ENCODE measurements at regions not wholly inside any gene's neighbourhood (a gene's known extent, or its start where the extent isn't known, plus 50 kb on each side); places are given as distances from the start of the nearest gene placed in this dataset.

DNA sequence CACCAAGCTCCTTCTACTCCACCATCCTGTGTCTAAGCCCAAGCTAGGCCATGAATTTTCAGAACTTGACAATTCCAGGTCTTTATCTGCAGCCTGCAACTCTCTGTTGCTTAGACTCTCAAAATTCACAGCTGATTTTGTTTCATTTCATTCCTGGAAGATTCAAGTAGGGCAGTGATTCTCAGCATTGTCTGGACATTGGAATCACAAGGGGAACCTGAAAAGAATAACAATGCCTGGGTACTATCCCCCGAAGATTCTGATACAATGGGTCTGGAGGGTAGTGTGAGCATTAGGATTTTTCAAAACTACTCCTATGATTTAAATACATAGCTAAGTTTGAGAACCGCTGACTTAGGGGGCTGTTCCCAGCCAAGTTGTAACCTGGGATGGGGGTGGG, 534.7 kb upstream of the IL12A start:
- DNase-seq (ENCODE audit: low read depth) (no peak), FAIRE-seq (no peak)
- Histone ChIP-seq H3K4me3 (ENCODE audit: low read depth, low read length) (no peak overlapping the region), H3K36me3 (ENCODE audit: control insufficient read depth, insufficient read depth, low read length) (no peaks in the 10 kb centered on the region), H3K27me3 (ENCODE audit: control insufficient read depth, insufficient read depth, low read length) (no peaks in the 10 kb centered on the region)
- TF ChIP-seq, protein P1, sequence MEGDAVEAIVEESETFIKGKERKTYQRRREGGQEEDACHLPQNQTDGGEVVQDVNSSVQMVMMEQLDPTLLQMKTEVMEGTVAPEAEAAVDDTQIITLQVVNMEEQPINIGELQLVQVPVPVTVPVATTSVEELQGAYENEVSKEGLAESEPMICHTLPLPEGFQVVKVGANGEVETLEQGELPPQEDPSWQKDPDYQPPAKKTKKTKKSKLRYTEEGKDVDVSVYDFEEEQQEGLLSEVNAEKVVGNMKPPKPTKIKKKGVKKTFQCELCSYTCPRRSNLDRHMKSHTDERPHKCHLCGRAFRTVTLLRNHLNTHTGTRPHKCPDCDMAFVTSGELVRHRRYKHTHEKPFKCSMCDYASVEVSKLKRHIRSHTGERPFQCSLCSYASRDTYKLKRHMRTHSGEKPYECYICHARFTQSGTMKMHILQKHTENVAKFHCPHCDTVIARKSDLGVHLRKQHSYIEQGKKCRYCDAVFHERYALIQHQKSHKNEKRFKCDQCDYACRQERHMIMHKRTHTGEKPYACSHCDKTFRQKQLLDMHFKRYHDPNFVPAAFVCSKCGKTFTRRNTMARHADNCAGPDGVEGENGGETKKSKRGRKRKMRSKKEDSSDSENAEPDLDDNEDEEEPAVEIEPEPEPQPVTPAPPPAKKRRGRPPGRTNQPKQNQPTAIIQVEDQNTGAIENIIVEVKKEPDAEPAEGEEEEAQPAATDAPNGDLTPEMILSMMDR (IDR thresholded peaks at IDR 0.05; ENCODE audit: insufficient read depth, low read length, severe bottlenecking) = no peak

DNA sequence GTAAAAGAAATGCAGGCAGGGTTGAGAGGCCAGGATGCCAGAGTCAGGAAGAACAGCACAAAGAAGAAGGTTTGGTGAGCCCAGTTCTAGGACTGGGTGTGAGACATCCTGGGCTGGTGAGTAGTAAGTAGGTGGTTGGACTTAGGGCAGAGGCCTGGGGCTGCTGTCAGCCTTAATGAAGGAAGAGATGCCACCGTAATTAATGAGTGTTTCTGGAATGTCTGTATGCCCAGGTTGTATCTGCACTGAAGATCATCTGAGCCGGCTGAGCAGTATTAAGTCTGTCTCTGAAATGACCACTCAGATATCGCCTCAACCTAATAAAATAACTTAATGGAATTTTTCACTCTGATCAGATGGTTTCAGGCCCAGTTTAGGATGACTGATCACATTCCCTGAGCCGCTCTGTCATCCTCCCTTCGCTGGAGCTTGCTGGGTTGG, 532.9 kb upstream of the IL12A start:
- no peak overlapping the region for H3K4me3 ChIP-seq (ENCODE audit: low read depth, low read length)

DNA sequence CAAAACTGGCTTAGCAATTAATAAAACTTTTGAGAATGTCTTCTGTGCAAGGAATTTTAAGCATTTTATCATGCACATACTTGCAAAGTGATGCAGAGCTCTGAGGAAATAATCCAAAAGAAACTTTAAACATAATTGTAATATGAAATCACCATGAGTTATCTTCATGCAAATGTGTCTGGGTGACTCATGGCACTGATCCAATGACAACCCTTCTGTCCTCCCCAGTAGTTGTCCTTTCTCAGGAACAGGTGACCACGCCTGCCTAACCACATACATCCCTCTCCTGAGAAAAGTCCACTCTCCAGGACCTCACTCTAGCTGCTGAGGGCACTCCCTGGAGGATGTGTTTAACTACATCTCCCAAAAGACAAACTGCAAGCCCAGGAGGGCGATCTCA, 530.6 kb upstream of the IL12A start:
- TF ChIP-seq, protein P1 (IDR thresholded peaks at IDR 0.05; ENCODE audit: insufficient read depth, low read length, severe bottlenecking) = no peak
- no peak overlapping the region for H3K4me3 ChIP-seq (ENCODE audit: low read depth, low read length)
- no peaks in the 10 kb centered on the region for H3K27me3 ChIP-seq (ENCODE audit: control insufficient read depth, insufficient read depth, low read length)
- no peaks in the 10 kb centered on the region for H3K36me3 ChIP-seq (ENCODE audit: control insufficient read depth, insufficient read depth, low read length)
- FAIRE-seq (peak; percentile 66), DNase-seq (ENCODE audit: low read depth) (peak; percentile 96)

More for the DNA sequence above, 532.9 kb upstream of the IL12A start:
- FAIRE-seq = no peak
- TF ChIP-seq, protein P1 (IDR thresholded peaks at IDR 0.05; ENCODE audit: insufficient read depth, low read length, severe bottlenecking) = no peak
- Histone ChIP-seq H3K27me3 (ENCODE audit: control insufficient read depth, insufficient read depth, low read length) (no peaks in the 10 kb centered on the region), H3K36me3 (ENCODE audit: control insufficient read depth, insufficient read depth, low read length) (no peaks in the 10 kb centered on the region)
- DNase-seq (ENCODE audit: low read depth) = no peak

DNA sequence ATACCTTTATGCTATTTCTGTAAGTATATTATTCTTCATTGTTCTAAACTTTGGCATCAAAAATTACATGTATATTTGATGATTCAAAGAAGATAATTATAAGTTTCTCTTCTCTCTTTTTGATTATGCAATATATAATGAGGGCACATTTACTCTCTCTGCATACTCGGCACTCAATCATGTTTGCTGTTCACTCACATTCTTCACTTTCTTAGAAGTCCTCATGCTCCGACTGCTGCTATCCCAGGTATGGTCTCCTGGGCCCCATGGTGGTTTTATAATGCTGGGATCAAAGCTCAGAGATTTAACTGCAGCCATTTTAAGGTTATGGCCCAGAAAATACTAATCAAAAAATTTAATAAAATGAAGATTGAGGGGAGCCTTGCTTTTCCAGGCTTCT, 529.7 kb upstream of the IL12A start:
- FAIRE-seq (no peak), DNase-seq (ENCODE audit: low read depth) (no peak)
- TF ChIP-seq, protein P1 (IDR thresholded peaks at IDR 0.05; ENCODE audit: insufficient read depth, low read length, severe bottlenecking) = no peak
- Histone ChIP-seq H3K36me3 (ENCODE audit: control insufficient read depth, insufficient read depth, low read length) (no peaks in the 10 kb centered on the region), H3K27me3 (ENCODE audit: control insufficient read depth, insufficient read depth, low read length) (no peaks in the 10 kb centered on the region), H3K4me3 (ENCODE audit: low read depth, low read length) (no peak overlapping the region)

DNA sequence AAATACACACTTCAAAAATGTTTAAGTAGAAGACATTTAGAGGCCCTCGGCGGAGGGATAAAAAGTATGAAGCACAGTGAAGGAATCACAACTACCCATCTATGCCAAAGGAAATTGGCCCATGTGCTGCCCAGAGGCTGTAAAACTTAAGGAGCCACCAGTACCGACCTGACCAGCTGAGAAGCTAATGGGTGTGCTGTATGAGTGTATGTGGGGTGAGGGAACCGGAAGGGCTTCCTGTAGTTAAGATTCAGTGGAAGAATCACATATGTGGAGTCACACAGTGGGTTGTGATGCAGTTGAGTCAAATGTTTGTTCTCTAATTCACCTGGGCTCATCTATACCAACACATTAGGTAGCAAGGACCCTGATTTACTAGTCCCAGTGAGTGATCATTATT, 516.0 kb upstream of the IL12A start:
- FAIRE-seq = no peak
- peak; percentile 52 for DNase-seq (ENCODE audit: low read depth)
- Histone ChIP-seq H3K36me3 (ENCODE audit: control insufficient read depth, insufficient read depth, low read length) (no peaks in the 10 kb centered on the region), H3K27me3 (ENCODE audit: control insufficient read depth, insufficient read depth, low read length) (no peaks in the 10 kb centered on the region), H3K4me3 (ENCODE audit: low read depth, low read length) (no peak overlapping the region)
- TF ChIP-seq, protein P1 (IDR thresholded peaks at IDR 0.05; ENCODE audit: insufficient read depth, low read length, severe bottlenecking) = no peak

DNA sequence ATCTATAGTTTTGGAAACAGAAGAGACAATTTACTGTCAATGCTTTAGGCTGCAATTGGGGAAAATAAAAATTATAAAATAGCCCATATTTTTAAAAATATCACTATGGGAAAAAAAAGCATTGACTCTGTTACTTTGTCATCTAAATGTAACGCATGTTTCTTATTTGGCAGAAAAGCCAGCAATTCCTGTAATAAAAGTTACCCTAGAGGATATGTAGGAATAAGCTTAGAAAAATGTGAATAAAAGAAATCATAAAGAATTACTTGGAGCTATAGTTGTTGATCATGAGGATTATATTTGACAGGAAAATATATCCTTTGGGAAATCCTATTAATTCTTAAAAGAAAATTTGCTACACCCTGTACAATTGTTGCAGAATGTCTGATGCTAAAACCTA, 515.4 kb upstream of the IL12A start:
- TF ChIP-seq, protein P1 (IDR thresholded peaks at IDR 0.05; ENCODE audit: insufficient read depth, low read length, severe bottlenecking) = no peak

More for the DNA sequence above, 515.4 kb upstream of the IL12A start:
- Histone ChIP-seq H3K4me3 (ENCODE audit: low read depth, low read length) (no peak overlapping the region), H3K36me3 (ENCODE audit: control insufficient read depth, insufficient read depth, low read length) (no peaks in the 10 kb centered on the region), H3K27me3 (ENCODE audit: control insufficient read depth, insufficient read depth, low read length) (no peaks in the 10 kb centered on the region)
- DNase-seq (ENCODE audit: low read depth) (no peak), FAIRE-seq (no peak)

Measured in bronchial epithelial cell (primary cell).